ENCODE measurements at regions not wholly inside any gene's neighbourhood (a gene's known extent, or its start where the extent isn't known, plus 50 kb on each side); places are given as distances from the start of the nearest gene placed in this dataset.

- H3K9me3 ChIP-seq (replicated peaks) = peaks cover 9% of the 10 kb centered on the region
- no peaks in the 10 kb centered on the region for H3K27me3 ChIP-seq (ENCODE audit: low read depth)
- H3K36me3 ChIP-seq = no peaks in the 10 kb centered on the region
- TF ChIP-seq CTCF (IDR thresholded peaks at IDR 0.05; ENCODE audit: borderline replicate concordance) = no peak
- no peak overlapping the region for H3K4me3 ChIP-seq
- H3K27ac ChIP-seq (replicated peaks) = no peak overlapping the region
- no peak for DNase-seq
- no peaks in the 10 kb centered on the region for H3K4me1 ChIP-seq
- intact Hi-C loops (cut with micrococcal nuclease) = no loop called here
Observed at GRCh38 chr6:50610562-50610961, 102.8 kb upstream of the TFAP2D start.

- TF ChIP-seq CTCF (IDR thresholded peaks at IDR 0.05; ENCODE audit: borderline replicate concordance) = no peak
- Histone ChIP-seq H3K36me3 (no peaks in the 10 kb centered on the region), H3K4me3 (no peak overlapping the region), H3K27me3 (ENCODE audit: low read depth) (no peaks in the 10 kb centered on the region), H3K27ac (replicated peaks) (no peak overlapping the region), H3K4me1 (no peaks in the 10 kb centered on the region), H3K9me3 (replicated peaks) (peaks cover 14% of the 10 kb centered on the region)
- intact Hi-C loops (cut with micrococcal nuclease) = no loop called here
- no peak for DNase-seq
Observed at GRCh38 chr6:50635429-50635828, 77.9 kb upstream of the TFAP2D start.

GRCh38 chr6:50637267-50637666 is 76.1 kb upstream of the TFAP2D start:
- Histone ChIP-seq H3K4me1 (no peaks in the 10 kb centered on the region), H3K27me3 (ENCODE audit: low read depth) (no peaks in the 10 kb centered on the region), H3K27ac (replicated peaks) (no peak overlapping the region), H3K36me3 (no peaks in the 10 kb centered on the region), H3K9me3 (replicated peaks) (peaks cover 4% of the 10 kb centered on the region), H3K4me3 (no peak overlapping the region)
- no peak for DNase-seq
- no peak for TF ChIP-seq CTCF (IDR thresholded peaks at IDR 0.05; ENCODE audit: borderline replicate concordance)
- intact Hi-C loops (cut with micrococcal nuclease) = no loop called here

- peaks cover 27% of the 10 kb centered on the region for H3K9me3 ChIP-seq (replicated peaks)
- intact Hi-C loops (cut with micrococcal nuclease) = no loop called here
- TF ChIP-seq CTCF (IDR thresholded peaks at IDR 0.05; ENCODE audit: borderline replicate concordance) = no peak
- H3K27me3 ChIP-seq (ENCODE audit: low read depth) = no peaks in the 10 kb centered on the region
- no peaks in the 10 kb centered on the region for H3K36me3 ChIP-seq
- DNase-seq = no peak
- H3K4me1 ChIP-seq = no peaks in the 10 kb centered on the region
- no peak overlapping the region for H3K27ac ChIP-seq (replicated peaks)
- H3K4me3 ChIP-seq = no peak overlapping the region
Observed at GRCh38 chr6:50649086-50649485, 64.2 kb upstream of the TFAP2D start.

- Histone ChIP-seq H3K27ac (replicated peaks) (no peak overlapping the region), H3K9me3 (replicated peaks) (peaks cover 20% of the 10 kb centered on the region), H3K4me1 (no peaks in the 10 kb centered on the region), H3K36me3 (no peaks in the 10 kb centered on the region), H3K4me3 (no peak overlapping the region), H3K27me3 (ENCODE audit: low read depth) (no peaks in the 10 kb centered on the region)
- no peak for TF ChIP-seq CTCF (IDR thresholded peaks at IDR 0.05; ENCODE audit: borderline replicate concordance)
- no peak for DNase-seq
- intact Hi-C loops (cut with micrococcal nuclease) = no loop called here
Observed at GRCh38 chr6:50653253-50653652, 60.1 kb upstream of the TFAP2D start.

GRCh38 chr6:50654155-50654554 is 59.2 kb upstream of the TFAP2D start:
- Histone ChIP-seq H3K36me3 (no peaks in the 10 kb centered on the region), H3K27me3 (ENCODE audit: low read depth) (no peaks in the 10 kb centered on the region), H3K4me1 (no peaks in the 10 kb centered on the region), H3K9me3 (replicated peaks) (peaks cover 11% of the 10 kb centered on the region), H3K4me3 (no peak overlapping the region), H3K27ac (replicated peaks) (no peak overlapping the region)
- TF ChIP-seq CTCF (IDR thresholded peaks at IDR 0.05; ENCODE audit: borderline replicate concordance) = no peak
- DNase-seq = no peak
- intact Hi-C loops (cut with micrococcal nuclease) = no loop called here
